Psoas muscle (tissue), 7 donors: ENCODE measurements at regions not wholly inside any gene's neighbourhood (a gene's known extent, or its start where the extent isn't known, plus 50 kb on each side); places are given as distances from the start of the nearest gene placed in this dataset.

Experiments
- ATAC-seq, 4 donors: fragments of 200-7000 bp; cut with Tn5 transposase; one replicate each; pipeline ENCODE4 v1.9.1; 2020; ENCODE audit warnings: moderate library complexity in 3 of 4, mild to moderate bottlenecking in 2 of 4
- DNase-seq, 2 donors: peaks; one replicate each; pipeline ENCODE4 v3.0.0-alpha.2; 2020
- H3K27ac ChIP-seq: fragments of 200-600 bp; one replicate; pipeline ENCODE4 v1.8.0; 2022
- H3K27me3 ChIP-seq, 3 donors: fragments of 200-600 bp in 1 of 3; one replicate each; pipeline versions ENCODE4 v1.6.1 to v1.8.0; 2013 to 2022; ENCODE audit warnings: low read length in 2 of 3, mild to moderate bottlenecking in 2 of 3, moderate library complexity in 1 of 3; ENCODE audit not compliant: insufficient read depth in 3 of 3
- H3K36me3 ChIP-seq, 2 donors: fragments of 200-600 bp in 1 of 2; one replicate each; pipeline versions ENCODE4 v1.6.1 to v1.8.0; 2013 to 2022; ENCODE audit warnings: low read depth in 1 of 2, mild to moderate bottlenecking in 1 of 2, moderate library complexity in 1 of 2; ENCODE audit not compliant: insufficient read depth in 1 of 2
- H3K4me1 ChIP-seq: fragments of 200-600 bp; one replicate; pipeline ENCODE4 v1.8.0; 2022
- H3K4me3 ChIP-seq: fragments of 200-600 bp; one replicate; pipeline ENCODE4 v1.8.0; 2022; ENCODE audit warnings: mild to moderate bottlenecking
- H3K9me3 ChIP-seq: fragments of 200-600 bp; one replicate; pipeline ENCODE4 v1.8.0; 2022
- WGBS, 3 donors: extraction: QIAGEN DNeasy Blood & Tissue Kit; methylation state at CpG; one replicate each; pipeline versions ENCODE4 v1.1.6 to v1.1.7; 2013; 5-methylcytosine and 5-hydroxymethylcytosine counted together
- intact Hi-C, 2 donors: fragments of 100-400 bp; cut with DNase I; formaldehyde crosslinking; loops; one replicate each; pipeline versions ENCODE4 v1.11.0 to v1.14.2; 2022
- TF ChIP-seq, protein P1 (sequence below): fragments of 200-600 bp; IDR thresholded peaks from one replicate; pipeline ENCODE4 v1.8.0; 2022; ENCODE audit warnings: antibody characterized with exemption
- donor health status: healthy with polysubstance abuse.
- donor health status: DM: no; HTN: no; CAD: no; lungs with moderate emphysema.
- donor health status: Bipolar disorder and iron deficiency.
- donor health status: healthy.
- donor health status: DM: yes; HTN: yes; CAD: no.
- donor health status: DM: no; HTN: no; CAD: no.
- donor health status: DM: yes; HTN: yes; CAD: no.

DNA sequence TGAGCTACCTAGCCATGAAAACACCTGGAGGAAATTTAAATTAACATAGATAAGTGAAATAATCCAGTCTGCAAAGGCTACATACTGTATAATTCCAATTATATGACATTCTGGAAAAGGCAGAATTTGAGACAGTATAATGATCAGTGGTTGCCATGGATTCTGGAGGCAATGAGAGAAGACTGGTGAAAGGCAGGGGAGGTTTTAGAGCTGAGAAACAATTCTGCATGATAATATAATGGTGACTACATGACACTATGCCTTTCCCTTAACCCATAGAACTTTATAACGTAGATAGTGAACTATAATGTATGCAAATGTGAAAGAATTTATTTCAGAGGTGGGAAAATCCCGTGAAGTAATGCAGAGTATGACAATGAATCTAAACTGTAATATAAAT is 749.3 kb downstream of the TRIB2 start:
- no peaks in the 10 kb centered on the region for H3K27me3 ChIP-seq
- WGBS, 3 donors: 44 to 53% (median 47%) methylated on average over 2 of the region's 2 CpGs

DNA sequence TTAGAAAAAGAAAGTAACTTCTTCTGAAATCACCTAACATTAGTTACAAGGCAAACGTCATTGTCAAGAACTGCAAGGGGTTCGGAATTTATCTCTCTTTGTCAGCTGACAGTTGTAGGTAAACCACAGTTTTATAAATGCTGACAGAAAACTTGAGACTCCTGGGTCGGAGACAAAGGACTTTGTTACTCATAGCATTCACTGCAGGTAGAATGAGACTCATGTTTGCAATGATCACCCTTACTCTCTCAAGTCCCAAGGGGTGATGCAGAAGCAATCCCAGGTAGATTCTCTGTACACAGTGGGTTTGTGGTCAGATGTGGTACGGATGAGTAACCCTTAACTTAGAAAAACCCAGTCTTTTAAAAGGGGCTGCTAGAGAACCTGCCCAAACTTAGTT is 757.8 kb downstream of the TRIB2 start:
- intact Hi-C loops: no loop called here
- no peak for DNase-seq
- TF ChIP-seq, protein P1, sequence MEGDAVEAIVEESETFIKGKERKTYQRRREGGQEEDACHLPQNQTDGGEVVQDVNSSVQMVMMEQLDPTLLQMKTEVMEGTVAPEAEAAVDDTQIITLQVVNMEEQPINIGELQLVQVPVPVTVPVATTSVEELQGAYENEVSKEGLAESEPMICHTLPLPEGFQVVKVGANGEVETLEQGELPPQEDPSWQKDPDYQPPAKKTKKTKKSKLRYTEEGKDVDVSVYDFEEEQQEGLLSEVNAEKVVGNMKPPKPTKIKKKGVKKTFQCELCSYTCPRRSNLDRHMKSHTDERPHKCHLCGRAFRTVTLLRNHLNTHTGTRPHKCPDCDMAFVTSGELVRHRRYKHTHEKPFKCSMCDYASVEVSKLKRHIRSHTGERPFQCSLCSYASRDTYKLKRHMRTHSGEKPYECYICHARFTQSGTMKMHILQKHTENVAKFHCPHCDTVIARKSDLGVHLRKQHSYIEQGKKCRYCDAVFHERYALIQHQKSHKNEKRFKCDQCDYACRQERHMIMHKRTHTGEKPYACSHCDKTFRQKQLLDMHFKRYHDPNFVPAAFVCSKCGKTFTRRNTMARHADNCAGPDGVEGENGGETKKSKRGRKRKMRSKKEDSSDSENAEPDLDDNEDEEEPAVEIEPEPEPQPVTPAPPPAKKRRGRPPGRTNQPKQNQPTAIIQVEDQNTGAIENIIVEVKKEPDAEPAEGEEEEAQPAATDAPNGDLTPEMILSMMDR: no peak

More for the DNA sequence above, 749.3 kb downstream of the TRIB2 start:
- Histone ChIP-seq H3K4me1 (no peaks in the 10 kb centered on the region), H3K27ac (no peak overlapping the region), H3K4me3 (no peak overlapping the region), H3K36me3 (no peaks in the 10 kb centered on the region), H3K9me3 (no peaks in the 10 kb centered on the region)
- intact Hi-C loops: no loop called here
- TF ChIP-seq, protein P1: no peak
- DNase-seq (no peak), ATAC-seq (no peak)

DNA sequence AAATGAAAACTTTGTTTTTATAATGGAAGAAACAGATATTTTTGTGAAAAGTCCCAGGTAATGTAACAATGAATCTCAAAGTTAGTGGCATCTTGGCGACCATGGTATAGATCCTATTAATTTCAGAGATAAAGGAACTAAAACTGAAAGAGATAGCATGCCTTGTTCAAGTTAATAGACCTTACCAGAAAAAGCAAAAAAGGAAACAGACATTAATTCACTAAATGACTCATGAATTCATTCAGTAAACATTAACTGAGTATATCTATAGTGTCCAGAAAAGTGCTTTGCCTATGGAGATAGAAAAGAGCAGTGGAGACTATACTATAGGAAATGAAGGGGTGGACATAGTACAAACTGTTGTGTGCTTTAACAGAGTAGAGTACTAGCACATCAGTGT is 763.3 kb downstream of the TRIB2 start:
- Histone ChIP-seq H3K27ac (no peak overlapping the region), H3K36me3 (no peaks in the 10 kb centered on the region), H3K9me3 (no peaks in the 10 kb centered on the region), H3K4me1 (no peaks in the 10 kb centered on the region), H3K27me3 (no peaks in the 10 kb centered on the region), H3K4me3 (no peak overlapping the region)
- no peak for DNase-seq
- WGBS, 3 donors: 74 to 80% (median 76%) methylated on average over 1 of the region's 1 CpG
- intact Hi-C loops: no loop called here
- TF ChIP-seq, protein P1: no peak
- no peak for ATAC-seq

More for the DNA sequence above, 757.8 kb downstream of the TRIB2 start:
- Histone ChIP-seq H3K27ac (no peak overlapping the region), H3K4me1 (no peaks in the 10 kb centered on the region), H3K36me3 (no peaks in the 10 kb centered on the region), H3K27me3 (no peaks in the 10 kb centered on the region), H3K9me3 (no peaks in the 10 kb centered on the region), H3K4me3 (no peak overlapping the region)
- ATAC-seq: no peak
- 53 to 69% (median 64%) methylated on average over 4 of the region's 4 CpGs for whole genome bisulfite sequencing, 3 donors

DNA sequence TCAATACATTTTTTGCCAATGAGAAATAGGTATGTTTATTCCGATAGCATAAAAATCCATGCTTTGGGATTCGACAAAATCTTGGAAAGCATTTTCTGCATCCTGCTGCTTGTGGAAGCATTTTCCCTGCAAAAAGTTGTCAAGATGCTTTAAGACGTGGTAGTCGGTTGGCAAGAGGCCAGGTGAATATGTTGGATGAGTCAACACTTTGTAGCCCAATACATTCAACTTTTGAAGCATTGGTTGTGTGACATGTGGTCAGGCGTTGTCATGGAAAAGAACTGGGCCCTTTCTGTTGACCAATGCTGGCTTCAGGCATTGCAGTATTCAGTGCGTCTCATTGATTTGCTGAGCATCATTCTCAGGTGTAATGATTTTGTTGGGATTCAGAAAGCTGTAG is 764.5 kb downstream of the TRIB2 start:
- intact Hi-C loops: no loop called here
- no peak overlapping the region for H3K27ac ChIP-seq
- H3K4me3 ChIP-seq: no peak overlapping the region
- 80 to 83% (median 81%) methylated on average over 6 of the region's 6 CpGs for WGBS, 3 donors
- TF ChIP-seq, protein P1: no peak
- no peaks in the 10 kb centered on the region for H3K27me3 ChIP-seq
- DNase-seq: no peak
- no peaks in the 10 kb centered on the region for H3K9me3 ChIP-seq
- no peak for ATAC-seq
- H3K4me1 ChIP-seq: no peaks in the 10 kb centered on the region
- no peaks in the 10 kb centered on the region for H3K36me3 ChIP-seq

DNA sequence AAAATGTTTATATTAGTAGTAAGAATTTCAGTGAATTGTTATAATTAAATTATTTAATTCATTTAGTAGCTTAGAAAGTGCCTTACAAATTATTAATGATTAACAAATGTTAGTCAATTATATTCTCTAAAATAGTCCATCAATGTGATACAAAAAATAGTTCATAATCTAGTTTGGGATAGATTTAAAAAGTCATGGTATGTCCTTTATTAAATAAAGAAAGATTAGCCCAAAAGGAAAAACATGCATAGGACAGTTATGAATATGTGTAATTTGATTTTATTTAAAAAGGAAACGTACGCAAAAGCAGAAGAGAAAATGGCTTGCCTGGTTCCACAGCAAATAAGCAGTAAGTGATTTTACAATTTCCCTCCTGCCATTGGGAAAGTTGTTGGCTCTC is 768.5 kb downstream of the TRIB2 start:
- no peak overlapping the region for H3K27ac ChIP-seq
- ATAC-seq: no peak
- no peaks in the 10 kb centered on the region for H3K36me3 ChIP-seq
- no peak for DNase-seq
- 91 to 96% (median 91%) methylated on average over 2 of the region's 2 CpGs for WGBS, 3 donors
- no peaks in the 10 kb centered on the region for H3K27me3 ChIP-seq
- TF ChIP-seq, protein P1: no peak
- no peak overlapping the region for H3K4me3 ChIP-seq
- H3K4me1 ChIP-seq: no peaks in the 10 kb centered on the region
- intact Hi-C loops: no loop called here
- no peaks in the 10 kb centered on the region for H3K9me3 ChIP-seq
